Dermis blood vessel endothelial cell (primary cell): ENCODE measurements at regions not wholly inside any gene's neighbourhood (a gene's known extent, or its start where the extent isn't known, plus 50 kb on each side); places are given as distances from the start of the nearest gene placed in this dataset.

ENCODE experiments used
- DNase-seq: peaks from one replicate; pipeline ENCODE4 v3.0.0; 2010

- DNase-seq = no peak
Observed at GRCh38 chr6:94050515-94050914, 631.2 kb upstream of the EPHA7 start.

DNA sequence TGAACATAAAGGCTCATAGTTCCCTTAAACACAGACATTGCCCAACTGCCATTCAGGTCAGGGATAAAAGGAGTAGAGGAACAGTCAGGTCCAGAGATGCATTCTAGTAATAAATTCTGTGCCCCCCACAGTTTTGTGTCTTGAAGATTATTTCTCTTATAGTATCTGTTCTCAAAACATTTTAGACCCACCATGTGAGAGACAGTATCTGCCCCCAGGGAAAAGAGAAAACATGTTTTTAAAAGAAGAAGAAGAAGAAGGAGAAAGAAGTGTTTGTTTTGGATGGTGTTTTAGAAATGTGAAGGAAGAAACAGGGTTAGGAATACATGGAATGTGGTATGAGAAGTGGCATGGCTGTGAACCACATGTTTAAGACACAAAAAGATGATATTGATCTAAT lies 629.6 kb upstream of the EPHA7 start:
- DNase-seq = no peak

GRCh38 chr6:94045099-94045829 lies 625.9 kb upstream of the EPHA7 start:
- no peak for DNase-seq

DNA sequence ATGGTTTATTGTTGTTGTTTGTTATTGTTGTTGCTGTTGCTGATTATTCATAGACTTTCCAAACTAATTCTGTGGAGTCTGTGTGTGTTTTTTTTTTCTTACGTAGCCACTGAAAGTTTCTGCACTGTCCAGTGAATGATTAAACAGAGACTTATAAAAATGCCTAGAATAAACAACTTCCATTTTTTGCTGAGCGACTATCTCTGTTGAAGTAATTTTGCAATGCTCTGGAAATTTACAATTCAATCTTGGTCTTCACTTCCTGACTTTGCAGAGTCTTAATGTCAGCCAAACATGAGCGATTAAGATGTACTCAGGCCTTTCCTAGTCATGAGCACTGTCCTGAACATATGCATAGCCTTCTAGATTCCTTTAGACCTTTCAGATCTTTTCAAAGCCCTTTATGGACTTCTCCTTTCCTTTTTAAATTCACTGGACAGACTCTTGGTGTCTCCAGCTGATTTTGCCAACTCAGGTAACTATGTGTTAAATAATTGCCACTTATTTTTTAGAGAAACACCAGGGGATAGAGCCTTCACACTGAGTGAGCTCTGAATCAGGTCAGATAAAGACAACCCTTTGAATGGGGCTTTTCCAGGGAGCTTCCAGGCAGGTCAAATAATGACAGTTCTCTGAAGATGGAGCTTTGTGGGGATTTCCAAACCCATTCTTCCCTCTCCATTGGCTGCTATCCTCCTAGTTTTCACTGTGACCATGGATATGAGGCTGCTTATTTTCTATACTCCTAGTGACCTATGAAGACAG lies 622.8 kb upstream of the EPHA7 start:
- DNase-seq = no peak

DNA sequence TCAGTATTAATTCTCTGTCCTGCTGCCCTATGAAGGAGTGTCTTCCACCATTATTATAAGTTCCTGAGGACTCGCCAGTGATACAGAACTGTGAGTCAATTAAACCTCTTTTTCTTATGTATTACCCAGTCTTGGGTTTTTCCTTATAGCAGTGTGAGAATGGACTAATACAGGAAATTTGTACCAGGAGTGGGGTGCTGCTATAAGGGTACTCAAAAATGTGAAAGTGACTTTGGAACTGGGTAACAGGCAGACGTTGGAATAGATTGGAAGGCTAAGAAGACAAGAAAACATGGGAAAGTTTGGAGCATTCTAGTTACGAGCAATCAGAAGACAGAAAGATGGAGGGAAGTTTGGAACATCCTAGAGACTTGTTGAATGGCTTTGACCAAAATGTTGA lies 616.7 kb upstream of the EPHA7 start:
- no peak for DNase-seq

GRCh38 chr6:94027374-94027773 lies 608.0 kb upstream of the EPHA7 start:
- no peak for DNase-seq

DNA sequence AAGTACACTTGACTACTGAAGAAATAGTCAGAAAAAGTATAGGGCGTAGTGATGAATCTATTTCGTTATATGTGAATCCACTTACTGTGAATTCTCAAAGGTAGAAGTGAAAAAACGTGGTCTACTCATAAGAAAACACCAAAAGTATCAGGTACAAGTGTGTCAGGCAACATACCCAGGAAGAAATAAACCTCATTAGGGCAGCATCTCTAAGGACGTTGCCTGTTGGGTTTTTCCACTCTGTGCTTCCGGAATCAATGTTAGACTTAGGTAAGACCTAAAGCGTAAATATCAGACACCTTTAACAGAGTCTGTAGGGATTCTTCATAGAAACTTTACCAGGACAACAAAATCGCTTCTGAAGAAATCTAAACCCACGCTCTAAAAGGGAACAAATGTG lies 607.2 kb upstream of the EPHA7 start:
- no peak for DNase-seq

- no peak for DNase-seq
Observed at GRCh38 chr6:94005835-94006234, 586.5 kb upstream of the EPHA7 start.

DNA sequence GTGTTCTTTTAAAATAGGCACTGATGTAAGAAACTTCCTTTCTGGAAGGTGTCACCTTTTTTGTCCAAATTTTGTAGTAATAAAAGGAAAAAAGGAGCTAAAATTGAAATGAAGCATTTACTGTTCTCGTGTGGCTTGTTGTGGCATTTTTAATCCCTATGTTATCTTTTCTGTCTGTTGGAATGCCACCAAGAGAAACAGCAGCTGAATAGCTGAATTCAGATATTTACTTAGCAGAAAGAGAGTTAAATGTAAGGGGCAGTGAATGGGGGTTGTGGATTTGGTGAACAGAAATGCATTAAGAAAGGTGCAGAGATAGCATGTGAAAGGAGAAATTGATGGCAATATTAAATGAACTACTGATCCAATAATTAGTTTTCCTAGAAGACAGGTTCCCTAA lies 573.6 kb upstream of the EPHA7 start:
- DNase-seq = no peak

DNA sequence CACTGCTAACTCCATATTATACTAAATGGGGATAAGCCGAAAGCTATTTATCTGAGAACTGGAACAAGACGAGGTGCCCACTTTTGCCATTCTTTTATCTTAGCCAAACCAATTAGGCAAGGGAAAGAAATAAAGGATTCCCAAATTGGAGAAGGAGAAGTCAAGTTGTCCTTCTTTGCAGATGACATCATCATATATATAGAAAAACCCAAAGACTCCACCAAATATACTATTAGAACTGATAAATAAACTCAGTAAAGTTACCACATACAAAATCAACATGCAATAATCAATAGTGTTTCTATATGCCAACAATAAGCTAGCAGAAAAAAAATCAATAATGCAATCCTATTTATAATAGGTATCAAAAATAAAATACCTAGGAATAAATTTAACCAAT lies 570.3 kb upstream of the EPHA7 start:
- no peak for DNase-seq

- no peak for DNase-seq
Observed at GRCh38 chr6:93985953-93986352, 566.6 kb upstream of the EPHA7 start.

DNA sequence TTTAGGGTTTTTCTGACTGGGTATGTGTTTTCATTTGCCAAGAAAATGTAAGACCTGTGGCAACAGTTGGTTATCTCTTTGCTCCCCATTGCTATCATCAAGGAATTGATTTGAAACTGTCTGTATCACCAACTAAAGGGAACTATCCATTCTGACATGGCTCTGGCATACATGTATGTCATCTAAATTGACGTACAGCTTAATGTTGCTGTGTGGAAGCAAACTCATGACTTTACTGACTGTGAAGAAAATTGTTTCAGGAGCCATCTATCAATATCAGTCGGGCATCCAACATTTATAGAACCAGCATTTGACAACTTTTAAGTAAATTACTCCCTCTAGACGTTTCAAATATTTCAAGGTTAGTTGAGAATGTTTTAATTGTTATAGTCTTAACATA lies 555.8 kb upstream of the EPHA7 start:
- no peak for DNase-seq

- DNase-seq = no peak
Observed at GRCh38 chr6:93974332-93974731, 555.0 kb upstream of the EPHA7 start.

- DNase-seq = no peak
Observed at GRCh38 chr6:93972791-93973190, 553.4 kb upstream of the EPHA7 start.

DNA sequence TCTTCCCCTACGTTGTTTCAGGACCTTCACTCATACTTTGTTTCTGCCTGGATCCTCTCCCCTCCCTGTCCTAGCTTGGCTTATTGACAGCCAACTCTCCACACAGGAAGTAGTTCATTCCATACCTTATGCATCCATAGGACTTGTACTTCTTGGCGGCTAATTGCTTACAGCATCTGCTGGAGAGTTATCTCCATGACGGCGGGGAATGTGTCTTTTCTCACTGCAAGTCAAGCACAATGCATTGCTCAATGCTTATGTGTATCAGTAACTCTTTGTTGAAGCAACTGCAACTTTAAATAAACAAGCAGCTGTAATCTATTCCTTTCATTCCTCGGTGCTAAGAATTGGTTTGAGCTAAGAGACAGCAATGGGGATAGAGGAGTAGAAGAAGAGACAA lies 551.3 kb upstream of the EPHA7 start:
- no peak for DNase-seq

- DNase-seq = no peak
Observed at GRCh38 chr6:93968126-93968525, 548.8 kb upstream of the EPHA7 start.

DNA sequence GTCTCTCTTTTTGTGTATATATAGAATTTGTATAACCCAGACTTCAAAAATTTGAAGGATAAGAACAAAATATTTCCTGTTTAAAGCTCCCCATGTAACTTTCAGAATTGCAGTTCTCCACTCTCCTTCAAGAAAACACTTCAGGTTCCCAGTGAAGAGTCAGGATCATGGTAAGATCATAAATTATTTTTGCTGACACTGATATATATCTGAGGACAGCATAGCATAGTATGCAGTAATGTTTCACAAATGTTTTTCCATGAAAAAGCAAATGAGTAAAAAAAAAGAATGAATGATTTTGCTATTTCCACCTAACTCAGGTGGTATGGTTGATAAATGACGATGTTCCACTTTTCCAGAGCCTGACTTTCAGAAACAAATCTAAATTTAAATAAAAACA lies 545.6 kb upstream of the EPHA7 start:
- no peak for DNase-seq

- DNase-seq = no peak
Observed at GRCh38 chr6:93964321-93964720, 545.0 kb upstream of the EPHA7 start.

DNA sequence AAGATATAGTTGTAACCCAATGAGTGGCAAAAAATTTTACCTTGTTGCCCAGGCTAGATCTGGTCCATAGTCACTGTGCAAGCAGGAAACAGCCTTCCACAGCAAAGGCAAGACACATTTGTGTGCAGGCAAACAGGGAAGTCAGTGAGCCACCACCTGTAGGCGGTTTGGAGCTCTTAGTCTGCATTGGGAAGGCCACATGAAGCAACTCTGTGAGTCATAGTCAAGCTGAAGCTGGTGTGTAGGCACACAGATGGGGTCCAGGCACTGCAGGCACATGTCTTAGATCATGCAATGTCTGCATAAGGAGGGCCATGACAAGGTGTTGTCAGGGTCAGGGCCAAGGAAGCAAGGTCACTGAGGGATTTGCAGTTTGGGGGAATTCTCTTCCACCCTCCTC lies 543.2 kb upstream of the EPHA7 start:
- DNase-seq = no peak

DNA sequence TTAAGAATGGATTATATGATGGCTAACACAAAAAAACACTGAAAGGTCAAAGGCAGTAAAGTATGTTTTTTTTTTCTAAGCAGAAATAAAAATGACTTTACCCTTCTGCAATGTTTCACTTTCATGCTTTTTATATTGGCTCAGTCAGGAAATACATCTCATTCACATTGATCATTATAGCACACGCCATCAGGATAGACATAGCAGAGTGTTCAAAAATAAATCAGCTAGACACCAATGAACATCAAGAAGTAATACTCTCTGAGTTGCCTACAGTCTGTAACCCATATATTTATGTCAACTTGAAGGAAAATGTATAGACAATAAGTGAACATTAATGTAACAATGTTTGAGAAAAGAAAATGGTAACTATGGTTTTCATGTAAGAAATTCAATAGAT lies 535.2 kb upstream of the EPHA7 start:
- no peak for DNase-seq

DNA sequence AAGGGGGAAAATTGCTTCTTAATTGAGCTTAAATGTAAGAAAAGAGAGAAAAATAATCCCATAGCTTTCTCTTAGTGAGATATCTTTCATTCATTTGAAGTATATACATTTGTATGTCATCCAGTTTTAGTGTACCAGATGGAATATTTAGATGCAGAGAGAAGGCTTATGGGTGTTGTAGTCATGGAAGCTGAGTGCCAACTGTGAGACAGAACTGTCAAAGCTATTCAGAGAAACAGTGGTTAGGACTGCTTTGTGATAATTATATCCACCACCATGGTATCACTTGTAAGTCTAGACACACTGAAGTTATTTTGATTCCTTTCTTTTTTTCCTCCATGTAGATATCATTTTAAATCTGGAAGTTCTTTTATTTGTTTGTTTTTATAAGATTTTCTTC lies 524.3 kb upstream of the EPHA7 start:
- DNase-seq = no peak

GRCh38 chr6:93940381-93940780 lies 521.0 kb upstream of the EPHA7 start:
- no peak for DNase-seq

DNA sequence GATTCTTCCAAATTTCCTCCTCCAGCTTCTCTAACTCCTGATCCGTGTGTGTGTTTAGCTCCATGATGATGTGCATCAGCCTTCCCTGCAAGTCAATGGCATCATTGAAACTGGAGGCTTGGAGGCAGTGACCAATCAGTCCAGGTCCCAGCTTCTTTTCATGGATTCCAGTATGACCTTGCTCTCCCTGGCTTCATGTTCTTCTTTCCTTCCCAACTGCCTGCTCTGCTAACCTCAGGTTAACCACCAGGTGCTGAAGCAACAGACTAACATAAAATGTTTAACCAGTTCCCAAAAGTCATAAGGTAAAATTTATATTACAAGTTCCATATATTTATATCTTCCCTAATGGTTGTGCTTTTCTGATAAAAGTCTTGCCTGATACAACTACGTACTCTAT lies 512.8 kb upstream of the EPHA7 start:
- DNase-seq = no peak

DNA sequence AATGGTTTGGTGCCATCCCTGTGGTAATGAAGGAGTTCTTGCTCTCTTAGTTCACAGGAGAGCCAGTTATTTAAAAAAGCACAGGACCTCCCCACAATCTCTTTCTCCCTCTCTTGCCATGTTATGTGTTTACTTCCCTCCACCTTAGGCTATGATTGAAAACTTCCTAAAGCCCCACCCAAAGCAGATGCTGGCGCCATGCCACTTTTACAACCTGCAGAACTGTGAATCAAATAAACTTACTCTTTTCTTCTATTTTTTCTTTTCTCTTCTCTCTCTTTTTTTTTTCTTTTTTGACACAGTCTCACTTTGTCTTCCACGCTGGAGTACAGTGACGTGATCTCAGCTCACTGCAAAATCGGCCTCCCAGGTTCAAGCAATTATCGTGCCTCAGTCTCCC lies 508.4 kb upstream of the EPHA7 start:
- no peak for DNase-seq

- DNase-seq = no peak
Observed at GRCh38 chr6:93919365-93919764, 500.0 kb upstream of the EPHA7 start.
